K562 (cell line): ENCODE measurements at regions not wholly inside any gene's neighbourhood (a gene's known extent, or its start where the extent isn't known, plus 50 kb on each side); places are given as distances from the start of the nearest gene placed in this dataset.

Source experiments
- CAMTA2 ChIP-seq: fragments of 250-450 bp; sonication (Bioruptor Pico); conservative IDR thresholded peaks from 2 replicates; pipeline ENCODE4 v1.5.1; 2022
- CTCF ChIP-seq, 3 experiments: IDR thresholded peaks in 2 of 3; conservative IDR thresholded peaks in 1 of 3; 2 replicates each; pipeline ENCODE4 v1.5.1; 2011 to 2012; ENCODE audit warnings: low read length in 3 of 3, mild to moderate bottlenecking in 3 of 3, control low read depth in 2 of 3, improper control_type of control experiment in 1 of 3, inconsistent platforms in 1 of 3, low read depth in 1 of 3, mixed read lengths in 1 of 3, moderate library complexity in 1 of 3; ENCODE audit not compliant: insufficient read depth in 2 of 3
- DDX20 ChIP-seq: fragments of 450-650 bp; IDR thresholded peaks from 2 replicates; pipeline ENCODE4 v1.6.1; 2016; ENCODE audit warnings: missing genetic modification characterization, low read depth, mild to moderate bottlenecking, missing compliant biosample characterization, moderate library complexity
- EP300 ChIP-seq: IDR thresholded peaks from 2 replicates; pipeline ENCODE4 v1.6.1; 2012; ENCODE audit warnings: low read length, improper control_type of control experiment
- MTF1 ChIP-seq: fragments of 250-450 bp; sonication (Bioruptor Pico); IDR thresholded peaks from 2 replicates; pipeline ENCODE4 v1.9.0; 2021; ENCODE audit warnings: moderate library complexity, mild to moderate bottlenecking, inconsistent platforms, borderline replicate concordance
- POLR2A ChIP-seq: fragments of 450-650 bp; conservative IDR thresholded peaks from 2 replicates; pipeline ENCODE4 v1.6.1; 2016
- RBM14 ChIP-seq: fragments of 200-400 bp; formaldehyde crosslinking; IDR thresholded peaks from 2 replicates; pipeline ENCODE4 v1.6.1; 2018; ENCODE audit warnings: low read depth, mild to moderate bottlenecking, low read length, moderate library complexity, borderline replicate concordance; ENCODE audit not compliant: insufficient read depth
- ZFX ChIP-seq: sonication (generic); formaldehyde crosslinking; IDR thresholded peaks from 2 replicates; pipeline ENCODE4 v1.8.0; 2022; ENCODE audit warnings: mild to moderate bottlenecking, missing genetic modification reagents, moderate library complexity
- ZNF24 ChIP-seq: fragments of 450-650 bp; IDR thresholded peaks from 2 replicates; pipeline ENCODE4 v1.6.1; 2016
- ZNF41 ChIP-seq: fragments of 250-450 bp; sonication (Bioruptor Pico); conservative IDR thresholded peaks from 2 replicates; pipeline ENCODE4 v1.4.0; 2020; ENCODE audit warnings: mild to moderate bottlenecking
- ZNF740 ChIP-seq, 3 experiments: fragments of 200-800 bp in 1 of 3; sonication (Bioruptor generic) in 1 of 3; sonication (generic) in 1 of 3; formaldehyde crosslinking in 1 of 3; IDR thresholded peaks; 2 replicates each; pipeline versions ENCODE4 v1.6.1 to v1.8.0; 2016 to 2022; ENCODE audit warnings: mild to moderate bottlenecking in 2 of 3, missing compliant biosample characterization in 2 of 3, missing genetic modification characterization in 2 of 3, missing genetic modification reagents in 1 of 3

- TF ChIP-seq MTF1 (CRISPR knock-in tag): no peak
- TF ChIP-seq ZFX: no peak
- no peak for TF ChIP-seq EP300
- TF ChIP-seq ZNF740 (CRISPR knock-in tag; IDR thresholded peaks at IDR 0.05): no peak
- TF ChIP-seq ZNF740 (tag; IDR thresholded peaks at IDR 0.05): no peak
- no peak for TF ChIP-seq CTCF (IDR thresholded peaks at IDR 0.05 in 2 of 3, conservative IDR thresholded peaks at IDR 0.05 in 1 of 3; ENCODE audit: insufficient read depth in 2 of 3, low read depth in 1 of 3, low read length in 3 of 3)
- no peak for TF ChIP-seq CAMTA2 (CRISPR knock-in tag)
- TF ChIP-seq ZNF24: no peak
- TF ChIP-seq DDX20 (tag): no peak
- TF ChIP-seq ZNF41 (CRISPR knock-in tag): no peak
- TF ChIP-seq POLR2A: no peak
- TF ChIP-seq RBM14: no peak
Observed at GRCh38 chr11:95641495-95641894, 148.1 kb downstream of the FAM76B start.
